ENCODE measurements at regions not wholly inside any gene's neighbourhood (a gene's known extent, or its start where the extent isn't known, plus 50 kb on each side); places are given as distances from the start of the nearest gene placed in this dataset.
"Not testable (repeated sequence)": the region's sequence is repeated elsewhere in the genome, so short reads cannot be mapped to it uniquely, and the experiment has no call there.

DNA sequence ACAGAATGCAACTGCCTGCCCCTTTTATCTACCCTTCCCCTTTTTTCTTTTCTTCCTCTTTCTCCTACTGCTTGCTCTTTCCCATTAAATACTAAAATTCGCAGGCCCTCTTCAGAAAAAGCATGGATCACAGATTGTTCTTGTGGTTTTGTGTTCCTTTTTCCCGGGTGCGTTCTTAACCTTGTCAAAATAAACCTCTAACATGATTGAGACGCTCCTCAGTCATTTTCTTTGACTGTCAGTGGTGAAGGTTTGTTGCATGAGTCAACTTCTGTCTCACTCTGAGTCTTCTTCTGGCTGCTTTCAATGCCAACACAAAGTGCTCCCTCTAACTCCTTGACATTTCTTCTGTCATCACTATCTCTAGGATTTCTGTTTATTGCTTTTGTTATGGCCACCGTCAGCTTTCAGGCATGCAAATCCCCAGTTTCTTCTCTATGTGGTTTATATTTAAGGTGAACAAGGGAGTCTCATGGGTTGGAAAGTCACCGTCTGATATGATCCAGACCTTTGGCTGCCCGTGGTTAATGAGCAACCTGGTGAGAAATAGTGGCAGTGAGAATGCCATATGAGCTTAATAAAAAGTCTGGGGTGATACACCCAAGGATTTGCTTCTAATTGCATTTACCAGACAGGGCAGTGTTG lies 338.4 kb downstream of the CNTNAP3B start:
- H3K9ac ChIP-seq (ENCODE audit: low read depth, low read length); DNase-seq; H3K79me1 ChIP-seq (ENCODE audit: low read depth in 1 of 2, low read length in 2 of 2); H3K4me2 ChIP-seq (ENCODE audit: low read depth, low read length); H3K4me3 ChIP-seq (ENCODE audit: insufficient read depth, low read depth, low read length); H2AK9ac ChIP-seq (replicated peaks; ENCODE audit: low read depth, low read length, poor library complexity); H4K20me1 ChIP-seq (ENCODE audit: insufficient read depth, low read length); H3K9me3 ChIP-seq (ENCODE audit: control insufficient read depth, insufficient read depth, low read length); H4K91ac ChIP-seq (ENCODE audit: insufficient read depth, low read depth, low read length); H2AFZ ChIP-seq (replicated peaks; ENCODE audit: low read length, poor library complexity); dilution Hi-C loops (cut with HindIII; ENCODE audit: low sequenced_read_pairs, unreplicated experiment); H3K36me3 ChIP-seq (ENCODE audit: control insufficient read depth, insufficient read depth, low read length); H2AK5ac ChIP-seq (ENCODE audit: low read depth, low read length); H3K18ac ChIP-seq (ENCODE audit: low read depth, low read length); H3K23ac ChIP-seq (ENCODE audit: low read depth, low read length); H3K27me3 ChIP-seq (ENCODE audit: control insufficient read depth, insufficient read depth, low read length); H3K4me1 ChIP-seq (ENCODE audit: control insufficient read depth, insufficient read depth, low read length); H4K8ac ChIP-seq (ENCODE audit: low read depth in 2 of 2, low read length in 2 of 2); H3K9me1 ChIP-seq (ENCODE audit: insufficient read depth, low read length); H3K4ac ChIP-seq (ENCODE audit: low read depth, low read length); H3K56ac ChIP-seq (ENCODE audit: extremely low read depth, insufficient read depth, low read length); H2BK120ac ChIP-seq (ENCODE audit: low read depth, low read length); H2BK15ac ChIP-seq (ENCODE audit: low read depth, low read length); H4K5ac ChIP-seq (ENCODE audit: low read depth, low read length); POLR2A ChIA-PET (ENCODE audit: unreplicated experiment); H3K14ac ChIP-seq (replicated peaks; ENCODE audit: low read depth, low read length); H2BK20ac ChIP-seq (ENCODE audit: low read depth, low read length); intact Hi-C loops (cut with micrococcal nuclease); BruUV-seq (replicated peaks); H3K27ac ChIP-seq (ENCODE audit: insufficient read depth, low read length); H2BK5ac ChIP-seq (ENCODE audit: low read depth, low read length, poor library complexity, severe bottlenecking); CTCF ChIA-PET; in situ Hi-C loops (cut with MboI; ENCODE audit: low sequenced_read_pairs): not testable (repeated sequence)
- WGBS, 2 experiments (ENCODE audit: extremely low coverage in 2 of 2, insufficient read length in 1 of 2) = no CpG with 5 or more reads among the region's 7 CpGs
- peak; percentile 17 for ATAC-seq (ENCODE audit: low read depth)

DNA sequence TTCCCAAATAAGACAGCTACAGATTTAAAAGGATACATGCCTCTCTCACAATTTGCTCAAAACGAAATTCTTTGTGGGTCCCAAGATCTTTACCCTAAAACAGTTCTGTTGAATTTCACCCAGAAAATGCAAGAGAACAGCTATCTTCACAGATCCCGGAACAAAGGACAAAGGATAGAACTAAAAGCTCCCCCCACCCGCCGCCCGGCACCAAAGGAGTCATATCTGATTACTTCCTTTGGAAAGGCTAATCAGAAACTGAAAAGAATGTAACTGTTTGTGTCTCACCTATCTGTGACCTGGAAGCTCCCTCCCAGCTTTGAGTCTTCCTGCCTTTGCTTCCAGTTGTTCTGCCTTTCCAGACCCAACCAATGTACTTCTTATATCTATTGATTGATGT lies 339.2 kb downstream of the CNTNAP3B start:
- H4K5ac ChIP-seq (ENCODE audit: low read depth, low read length); H3K4me3 ChIP-seq (ENCODE audit: insufficient read depth, low read depth, low read length); CTCF ChIA-PET; H4K20me1 ChIP-seq (ENCODE audit: insufficient read depth, low read length); H3K18ac ChIP-seq (ENCODE audit: low read depth, low read length); H3K23ac ChIP-seq (ENCODE audit: low read depth, low read length); H3K4me1 ChIP-seq (ENCODE audit: control insufficient read depth, insufficient read depth, low read length); H2BK120ac ChIP-seq (ENCODE audit: low read depth, low read length); H3K9me3 ChIP-seq (ENCODE audit: control insufficient read depth, insufficient read depth, low read length); H2BK15ac ChIP-seq (ENCODE audit: low read depth, low read length); H2AK5ac ChIP-seq (ENCODE audit: low read depth, low read length); DNase-seq; H2AK9ac ChIP-seq (replicated peaks; ENCODE audit: low read depth, low read length, poor library complexity); H3K56ac ChIP-seq (ENCODE audit: extremely low read depth, insufficient read depth, low read length); H3K27me3 ChIP-seq (ENCODE audit: control insufficient read depth, insufficient read depth, low read length); H3K27ac ChIP-seq (ENCODE audit: insufficient read depth, low read length); dilution Hi-C loops (cut with HindIII; ENCODE audit: low sequenced_read_pairs, unreplicated experiment); ATAC-seq (ENCODE audit: low read depth); H3K14ac ChIP-seq (replicated peaks; ENCODE audit: low read depth, low read length); H3K4me2 ChIP-seq (ENCODE audit: low read depth, low read length); H4K8ac ChIP-seq (ENCODE audit: low read depth in 2 of 2, low read length in 2 of 2); H4K91ac ChIP-seq (ENCODE audit: insufficient read depth, low read depth, low read length); in situ Hi-C loops (cut with MboI; ENCODE audit: low sequenced_read_pairs); H3K36me3 ChIP-seq (ENCODE audit: control insufficient read depth, insufficient read depth, low read length); intact Hi-C loops (cut with micrococcal nuclease); H2AFZ ChIP-seq (replicated peaks; ENCODE audit: low read length, poor library complexity); H2BK5ac ChIP-seq (ENCODE audit: low read depth, low read length, poor library complexity, severe bottlenecking); BruUV-seq (replicated peaks); H2BK20ac ChIP-seq (ENCODE audit: low read depth, low read length); H3K79me1 ChIP-seq (ENCODE audit: low read depth in 1 of 2, low read length in 2 of 2); H3K9me1 ChIP-seq (ENCODE audit: insufficient read depth, low read length); POLR2A ChIA-PET (ENCODE audit: unreplicated experiment); H3K9ac ChIP-seq (ENCODE audit: low read depth, low read length); H3K4ac ChIP-seq (ENCODE audit: low read depth, low read length): not testable (repeated sequence)
- WGBS, 2 experiments (ENCODE audit: extremely low coverage in 2 of 2, insufficient read length in 1 of 2) = no CpG with 5 or more reads among the region's 5 CpGs
